Subcutaneous abdominal adipose tissue (tissue), 5 donors: ENCODE measurements at regions not wholly inside any gene's neighbourhood (a gene's known extent, or its start where the extent isn't known, plus 50 kb on each side); places are given as distances from the start of the nearest gene placed in this dataset.
"Not testable (repeated sequence)": the region's sequence is repeated elsewhere in the genome, so short reads cannot be mapped to it uniquely, and the experiment has no call there.

Experiments
- H3K27ac ChIP-seq: one replicate; pipeline ENCODE4 v1.7.0; 2013; ENCODE audit warnings: low read depth, mild to moderate bottlenecking, inconsistent platforms, low read length, moderate library complexity
- H3K27me3 ChIP-seq, 5 donors: one replicate each; pipeline ENCODE4 v1.7.0; 2013; ENCODE audit warnings: low read length in 5 of 5, inconsistent platforms in 1 of 5; ENCODE audit not compliant: control insufficient read depth in 5 of 5, insufficient read depth in 4 of 5
- H3K36me3 ChIP-seq, 5 donors: one replicate each; pipeline ENCODE4 v1.7.0; 2013; ENCODE audit warnings: low read length in 5 of 5; ENCODE audit not compliant: control insufficient read depth in 5 of 5, insufficient read depth in 5 of 5
- H3K4me1 ChIP-seq, 5 donors: one replicate each; pipeline ENCODE4 v1.7.0; 2013; ENCODE audit warnings: low read length in 5 of 5, mild to moderate bottlenecking in 3 of 5, moderate library complexity in 1 of 5; ENCODE audit not compliant: control insufficient read depth in 5 of 5, insufficient read depth in 5 of 5
- H3K4me3 ChIP-seq, 5 donors: one replicate each; pipeline ENCODE4 v1.7.0; 2013; ENCODE audit warnings: low read length in 5 of 5, low read depth in 1 of 5
- H3K9ac ChIP-seq, 5 donors: one replicate each; pipeline ENCODE4 v1.7.0; 2013; ENCODE audit warnings: low read length in 5 of 5, mild to moderate bottlenecking in 4 of 5, moderate library complexity in 3 of 5
- H3K9me3 ChIP-seq, 5 donors: one replicate each; pipeline ENCODE4 v1.7.0; 2013; ENCODE audit warnings: low read length in 5 of 5; ENCODE audit not compliant: control insufficient read depth in 5 of 5
- donor health status: healthy.
- donor health status: healthy.
- donor health status: healthy.
- donor health status: healthy.
- donor health status: healthy.

GRCh38 chr16:80091453-80091852, 449.3 kb upstream of the DYNLRB2 start:
- not testable (repeated sequence) for H3K36me3 ChIP-seq, H3K4me1 ChIP-seq, H3K27me3 ChIP-seq, H3K9me3 ChIP-seq, H3K4me3 ChIP-seq, H3K9ac ChIP-seq, H3K27ac ChIP-seq

- Histone ChIP-seq H3K4me1 (peaks cover 0 to 8% (median 6%) of the 10 kb centered on the region in 5 donors), H3K27me3 (no peaks in the 10 kb centered on the region), H3K4me3 (no peak overlapping the region), H3K27ac (no peak overlapping the region), H3K9ac (no peak overlapping the region), H3K9me3 (no peaks in the 10 kb centered on the region), H3K36me3 (no peaks in the 10 kb centered on the region)
Observed at GRCh38 chr16:80085606-80086005, 455.2 kb upstream of the DYNLRB2 start.

- Histone ChIP-seq H3K27me3 (no peaks in the 10 kb centered on the region), H3K36me3 (no peaks in the 10 kb centered on the region), H3K4me1 (peaks cover 0 to 8% (median 6%) of the 10 kb centered on the region in 5 donors), H3K9ac (no peak overlapping the region), H3K9me3 (no peaks in the 10 kb centered on the region), H3K27ac (no peak overlapping the region), H3K4me3 (peak overlapping the region in 1 of 5 donors; percentile 36)
Observed at GRCh38 chr16:80084614-80085013, 456.2 kb upstream of the DYNLRB2 start.

- peak overlapping the region in 1 of 5 donors; percentile 36 for H3K4me3 ChIP-seq
- no peak overlapping the region for H3K27ac ChIP-seq
- peaks cover 0 to 8% (median 6%) of the 10 kb centered on the region in 5 donors for H3K4me1 ChIP-seq
- no peaks in the 10 kb centered on the region for H3K9me3 ChIP-seq
- no peaks in the 10 kb centered on the region for H3K36me3 ChIP-seq
- no peak overlapping the region for H3K9ac ChIP-seq
- H3K27me3 ChIP-seq: no peaks in the 10 kb centered on the region
Observed at GRCh38 chr16:80084163-80084562, 456.6 kb upstream of the DYNLRB2 start.

GRCh38 chr16:80082906-80083305, 457.9 kb upstream of the DYNLRB2 start:
- Histone ChIP-seq H3K27ac (no peak overlapping the region), H3K9ac (no peak overlapping the region), H3K4me3 (no peak overlapping the region), H3K36me3 (no peaks in the 10 kb centered on the region), H3K27me3 (no peaks in the 10 kb centered on the region), H3K4me1 (peaks cover 0 to 8% (median 6%) of the 10 kb centered on the region in 5 donors), H3K9me3 (no peaks in the 10 kb centered on the region)

GRCh38 chr16:80081846-80082245, 458.9 kb upstream of the DYNLRB2 start:
- H3K36me3 ChIP-seq: no peaks in the 10 kb centered on the region
- H3K4me3 ChIP-seq: no peak overlapping the region
- no peak overlapping the region for H3K27ac ChIP-seq
- no peaks in the 10 kb centered on the region for H3K27me3 ChIP-seq
- no peak overlapping the region for H3K9ac ChIP-seq
- H3K4me1 ChIP-seq: peaks cover 0 to 8% (median 6%) of the 10 kb centered on the region in 5 donors
- H3K9me3 ChIP-seq: no peaks in the 10 kb centered on the region

GRCh38 chr16:80080287-80080851, 460.4 kb upstream of the DYNLRB2 start:
- H3K36me3 ChIP-seq: no peaks in the 10 kb centered on the region
- H3K4me1 ChIP-seq: peaks cover 0 to 8% (median 6%) of the 10 kb centered on the region in 5 donors
- no peak overlapping the region for H3K9ac ChIP-seq
- no peak overlapping the region for H3K27ac ChIP-seq
- no peaks in the 10 kb centered on the region for H3K9me3 ChIP-seq
- no peaks in the 10 kb centered on the region for H3K27me3 ChIP-seq
- no peak overlapping the region for H3K4me3 ChIP-seq

- H3K27me3 ChIP-seq: no peaks in the 10 kb centered on the region
- no peak overlapping the region for H3K27ac ChIP-seq
- H3K9ac ChIP-seq: no peak overlapping the region
- H3K9me3 ChIP-seq: no peaks in the 10 kb centered on the region
- no peaks in the 10 kb centered on the region for H3K36me3 ChIP-seq
- H3K4me1 ChIP-seq: peaks cover 0 to 3% (median 1%) of the 10 kb centered on the region in 5 donors
- H3K4me3 ChIP-seq: no peak overlapping the region
Observed at GRCh38 chr16:80079072-80079471, 461.7 kb upstream of the DYNLRB2 start.

- Histone ChIP-seq H3K4me1 (no peaks in the 10 kb centered on the region), H3K9ac (no peak overlapping the region), H3K27ac (no peak overlapping the region), H3K4me3 (no peak overlapping the region), H3K27me3 (no peaks in the 10 kb centered on the region), H3K9me3 (no peaks in the 10 kb centered on the region), H3K36me3 (no peaks in the 10 kb centered on the region)
Observed at GRCh38 chr16:80077696-80078095, 463.1 kb upstream of the DYNLRB2 start.

- H3K27ac ChIP-seq: no peak overlapping the region
- H3K36me3 ChIP-seq: no peaks in the 10 kb centered on the region
- no peak overlapping the region for H3K4me3 ChIP-seq
- no peaks in the 10 kb centered on the region for H3K4me1 ChIP-seq
- peaks cover 0 to 2% (median 0%) of the 10 kb centered on the region in 5 donors for H3K27me3 ChIP-seq
- no peak overlapping the region for H3K9ac ChIP-seq
- H3K9me3 ChIP-seq: peaks cover 0 to 5% (median 0%) of the 10 kb centered on the region in 5 donors
Observed at GRCh38 chr16:80074329-80074728, 466.5 kb upstream of the DYNLRB2 start.
